ENCODE measurements at regions not wholly inside any gene's neighbourhood (a gene's known extent, or its start where the extent isn't known, plus 50 kb on each side); places are given as distances from the start of the nearest gene placed in this dataset.

DNA sequence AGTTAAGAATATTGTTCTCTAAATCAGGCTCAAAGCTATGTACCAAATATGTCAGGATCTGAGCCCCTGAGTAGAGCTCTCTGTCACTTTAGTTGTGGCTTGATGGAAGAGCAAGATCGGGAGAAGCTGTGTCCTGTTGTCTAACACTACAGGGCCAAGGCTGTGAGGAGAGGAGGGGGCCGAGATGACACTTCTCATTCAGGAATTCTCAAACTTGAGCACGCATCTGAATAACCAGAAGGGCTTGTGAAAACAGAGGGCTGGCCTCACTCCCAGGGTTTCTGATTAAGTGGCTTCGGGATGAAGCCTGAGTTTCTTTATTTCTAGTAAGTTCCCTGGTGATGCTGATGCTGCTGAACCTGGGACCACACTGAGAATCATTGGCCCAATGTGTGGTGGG lies 209.2 kb upstream of the DAB1 start:
- TF ChIP-seq DEAF1 (CRISPR knock-in tag; IDR thresholded peaks at IDR 0.05) (no peak), GATAD2B (IDR thresholded peaks at IDR 0.05; ENCODE audit: borderline replicate concordance) (no peak)

Measured in K562 (cell line).